ENCODE measurements at regions not wholly inside any gene's neighbourhood (a gene's known extent, or its start where the extent isn't known, plus 50 kb on each side); places are given as distances from the start of the nearest gene placed in this dataset.

DNA sequence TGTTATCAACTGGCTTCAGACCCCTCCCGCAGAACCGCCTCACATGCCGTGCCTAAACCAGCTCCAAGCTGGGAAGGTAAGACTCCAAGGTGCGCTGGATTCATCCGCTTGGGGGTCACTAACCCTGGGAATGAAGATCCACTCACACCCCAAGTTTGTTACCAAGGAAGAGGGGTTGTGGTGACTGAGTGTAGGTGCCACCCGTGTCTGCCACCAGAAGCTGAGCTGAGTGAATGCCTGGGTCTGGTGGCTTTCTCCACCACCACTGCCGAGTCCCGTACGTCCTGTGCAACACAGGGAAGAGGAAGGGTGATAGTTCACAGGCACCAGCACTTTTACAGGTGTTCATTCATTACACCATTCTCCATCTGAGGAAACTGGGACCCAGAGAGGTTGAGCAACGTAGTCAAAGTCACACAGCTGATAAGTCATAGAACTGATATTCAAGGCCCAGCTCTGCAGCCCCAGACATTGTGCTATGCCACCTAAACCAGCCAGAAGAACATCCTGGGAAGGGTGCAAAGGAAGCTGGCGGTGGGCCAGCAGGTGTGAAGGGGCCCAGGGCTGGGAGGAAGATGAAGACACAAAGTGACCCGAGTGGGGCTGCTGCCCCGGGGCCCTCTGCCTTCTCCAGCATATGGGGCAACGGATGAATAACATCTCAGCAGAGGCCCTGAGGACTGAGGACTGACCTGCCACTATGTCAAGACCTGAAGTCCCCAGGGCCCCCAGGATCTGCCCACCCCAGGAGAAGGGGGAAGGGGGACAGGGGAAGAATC, 70.9 kb upstream of the PPP1R26 start:
- Histone ChIP-seq H2BK5ac (ENCODE audit: low read depth, low read length, poor library complexity, severe bottlenecking) (no peak overlapping the region), H2BK15ac (ENCODE audit: low read depth, low read length) (no peak overlapping the region), H3K79me1 (ENCODE audit: low read depth in 1 of 2, low read length in 2 of 2) (no peaks in the 10 kb centered on the region), H2BK20ac (ENCODE audit: low read depth, low read length) (no peak overlapping the region), H3K18ac (ENCODE audit: low read depth, low read length) (no peak overlapping the region), H2AK9ac (replicated peaks; ENCODE audit: low read depth, low read length, poor library complexity) (no peak overlapping the region), H3K4me3 (ENCODE audit: insufficient read depth, low read depth, low read length) (no peak overlapping the region), H3K36me3 (ENCODE audit: control insufficient read depth, insufficient read depth, low read length) (no peaks in the 10 kb centered on the region), H3K14ac (replicated peaks; ENCODE audit: low read depth, low read length) (no peak overlapping the region), H3K23ac (ENCODE audit: low read depth, low read length) (no peak overlapping the region), H4K8ac (ENCODE audit: low read depth in 2 of 2, low read length in 2 of 2) (no peak overlapping the region), H3K4ac (ENCODE audit: low read depth, low read length) (no peak overlapping the region), H3K27me3 (ENCODE audit: control insufficient read depth, insufficient read depth, low read length) (no peaks in the 10 kb centered on the region), H3K4me2 (ENCODE audit: low read depth, low read length) (no peak overlapping the region), H4K5ac (ENCODE audit: low read depth, low read length) (no peak overlapping the region), H3K9ac (ENCODE audit: low read depth, low read length) (no peak overlapping the region), H2AK5ac (ENCODE audit: low read depth, low read length) (no peak overlapping the region), H3K9me1 (ENCODE audit: insufficient read depth, low read length) (no peaks in the 10 kb centered on the region), H3K9me3 (ENCODE audit: control insufficient read depth, insufficient read depth, low read length) (peaks cover 2% of the 10 kb centered on the region; the same call in 1 of the 2 replicates), H4K91ac (ENCODE audit: insufficient read depth, low read depth, low read length) (no peak overlapping the region), H2AFZ (replicated peaks; ENCODE audit: low read length, poor library complexity) (no peak overlapping the region), H3K56ac (ENCODE audit: extremely low read depth, insufficient read depth, low read length) (no peak overlapping the region), H2BK120ac (ENCODE audit: low read depth, low read length) (no peak overlapping the region), H3K4me1 (ENCODE audit: control insufficient read depth, insufficient read depth, low read length) (no peaks in the 10 kb centered on the region), H4K20me1 (ENCODE audit: insufficient read depth, low read length) (no peaks in the 10 kb centered on the region), H3K27ac (ENCODE audit: insufficient read depth, low read length) (no peak overlapping the region)
- CTCF ChIA-PET: no interaction called here
- POLR2A ChIA-PET (ENCODE audit: unreplicated experiment): no interaction called here
- WGBS, 2 experiments (ENCODE audit: extremely low coverage in 2 of 2, insufficient read length in 1 of 2): 62% methylated on average over 6 of the region's 14 CpGs; no CpG with 5 or more reads in 1 of the 2 experiments
- no TSS peak for BruUV-seq (replicated peaks)
- in situ Hi-C loops (cut with MboI; ENCODE audit: low sequenced_read_pairs): loop anchor here (5.0 kb wide), 1 partner anchor 321 kb away; the partner anchor contains the start of gene OLFM1
- ATAC-seq (ENCODE audit: low read depth): no peak
- DNase-seq: no peak
- dilution Hi-C loops (cut with HindIII; ENCODE audit: low sequenced_read_pairs, unreplicated experiment): no loop called here
- TF ChIP-seq CHD1 (IDR thresholded peaks at IDR 0.05; ENCODE audit: low read depth, low read length): no peak
- TF ChIP-seq, protein P1, sequence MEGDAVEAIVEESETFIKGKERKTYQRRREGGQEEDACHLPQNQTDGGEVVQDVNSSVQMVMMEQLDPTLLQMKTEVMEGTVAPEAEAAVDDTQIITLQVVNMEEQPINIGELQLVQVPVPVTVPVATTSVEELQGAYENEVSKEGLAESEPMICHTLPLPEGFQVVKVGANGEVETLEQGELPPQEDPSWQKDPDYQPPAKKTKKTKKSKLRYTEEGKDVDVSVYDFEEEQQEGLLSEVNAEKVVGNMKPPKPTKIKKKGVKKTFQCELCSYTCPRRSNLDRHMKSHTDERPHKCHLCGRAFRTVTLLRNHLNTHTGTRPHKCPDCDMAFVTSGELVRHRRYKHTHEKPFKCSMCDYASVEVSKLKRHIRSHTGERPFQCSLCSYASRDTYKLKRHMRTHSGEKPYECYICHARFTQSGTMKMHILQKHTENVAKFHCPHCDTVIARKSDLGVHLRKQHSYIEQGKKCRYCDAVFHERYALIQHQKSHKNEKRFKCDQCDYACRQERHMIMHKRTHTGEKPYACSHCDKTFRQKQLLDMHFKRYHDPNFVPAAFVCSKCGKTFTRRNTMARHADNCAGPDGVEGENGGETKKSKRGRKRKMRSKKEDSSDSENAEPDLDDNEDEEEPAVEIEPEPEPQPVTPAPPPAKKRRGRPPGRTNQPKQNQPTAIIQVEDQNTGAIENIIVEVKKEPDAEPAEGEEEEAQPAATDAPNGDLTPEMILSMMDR (conservative IDR thresholded peaks at IDR 0.05; ENCODE audit: low read depth, low read length): no peak
- TF ChIP-seq MXI1 (IDR thresholded peaks at IDR 0.05; ENCODE audit: borderline replicate concordance, low read depth, low read length): no peak
- no peak for TF ChIP-seq RFX5 (IDR thresholded peaks at IDR 0.05; ENCODE audit: low read depth, low read length)
- no peak for TF ChIP-seq MAZ (IDR thresholded peaks at IDR 0.05; ENCODE audit: borderline replicate concordance, low read depth, low read length)
- TF ChIP-seq RAD21 (IDR thresholded peaks at IDR 0.05; ENCODE audit: low read length): no peak
- no peak for TF ChIP-seq CEBPB (IDR thresholded peaks at IDR 0.05; ENCODE audit: low read depth, low read length)
- intact Hi-C loops (cut with micrococcal nuclease): no loop called here

All from IMR-90 (cell line).